ENCODE measurements at regions not wholly inside any gene's neighbourhood (a gene's known extent, or its start where the extent isn't known, plus 50 kb on each side); places are given as distances from the start of the nearest gene placed in this dataset.

- POLR2A ChIA-PET = no interaction called here
- H3K9me3 ChIP-seq (ENCODE audit: control extremely low read depth in 1 of 3, control insufficient read depth in 2 of 3, insufficient read depth in 1 of 3, low read length in 2 of 3) = no peaks in the 10 kb centered on the region
- H3K27me3 Mint-ChIP-seq = no peaks in the 10 kb centered on the region
- 88% methylated on average over 1 of the region's 1 CpG for WGBS (ENCODE audit: insufficient coverage)
- no peak overlapping the region for H3K9ac ChIP-seq (ENCODE audit: low read length)
- ATAC-seq (ENCODE audit: low read depth) (no peak), DNase-seq (no peak)
- no peak overlapping the region for H3K4me2 ChIP-seq (replicated peaks; ENCODE audit: low read depth, low read length, poor library complexity, severe bottlenecking)
- intact Hi-C loops (cut with micrococcal nuclease) = no loop called here
- CTCF ChIA-PET = no interaction called here
- H2AFZ ChIP-seq (ENCODE audit: insufficient read depth, low read depth, low read length, poor library complexity, severe bottlenecking) = no peak overlapping the region
- no peaks in the 10 kb centered on the region for H4K20me1 ChIP-seq (ENCODE audit: control insufficient read depth, insufficient read depth, low read length, poor library complexity, severe bottlenecking)
- H3K27me3 ChIP-seq (replicated peaks in 1 of 4; ENCODE audit: control extremely low read depth in 1 of 4, control insufficient read depth in 3 of 4, insufficient read depth in 4 of 4, low read length in 3 of 4) = no peaks in the 10 kb centered on the region
- no peak for TF ChIP-seq EZH2 (IDR thresholded peaks at IDR 0.05; ENCODE audit: borderline replicate concordance, insufficient read depth, low read depth, low read length, poor library complexity, severe bottlenecking)
- no peak for TF ChIP-seq CTCF (IDR thresholded peaks at IDR 0.05)
- no peak overlapping the region for H3K27ac ChIP-seq (ENCODE audit: low read length in 2 of 2)
- no peak overlapping the region for H3K4me3 ChIP-seq (ENCODE audit: control extremely low read depth in 1 of 5, extremely low read depth in 1 of 5, insufficient read depth in 1 of 5, low read depth in 2 of 5, low read length in 4 of 5)
- H3K27ac Mint-ChIP-seq = no peak overlapping the region
- H3K36me3 ChIP-seq (replicated peaks in 1 of 2; ENCODE audit: control extremely low read depth in 1 of 2, control insufficient read depth in 1 of 2, extremely low read depth in 1 of 2, insufficient read depth in 2 of 2, low read length in 1 of 2) = no peaks in the 10 kb centered on the region
- no peaks in the 10 kb centered on the region for H3K4me1 ChIP-seq (ENCODE audit: control insufficient read depth in 2 of 2, insufficient read depth in 2 of 2, low read length in 2 of 2)
- H3K4me3 Mint-ChIP-seq = no peak overlapping the region
- H3K9me3 Mint-ChIP-seq (ENCODE audit: insufficient read depth) = no peaks in the 10 kb centered on the region
- no peaks in the 10 kb centered on the region for H3K79me2 ChIP-seq (ENCODE audit: control insufficient read depth, insufficient read depth, low read length)
- no peaks in the 10 kb centered on the region for H3K4me1 Mint-ChIP-seq
Observed at GRCh38 chr6:97656236-97656635, 373.2 kb upstream of the MMS22L start.

- Histone ChIP-seq H3K27me3 (replicated peaks in 1 of 4; ENCODE audit: control extremely low read depth in 1 of 4, control insufficient read depth in 3 of 4, insufficient read depth in 4 of 4, low read length in 3 of 4) (no peaks in the 10 kb centered on the region), H3K4me2 (replicated peaks; ENCODE audit: low read depth, low read length, poor library complexity, severe bottlenecking) (no peak overlapping the region), H3K79me2 (ENCODE audit: control insufficient read depth, insufficient read depth, low read length) (no peaks in the 10 kb centered on the region), H3K9me3 (ENCODE audit: control extremely low read depth in 1 of 3, control insufficient read depth in 2 of 3, insufficient read depth in 1 of 3, low read length in 2 of 3) (no peaks in the 10 kb centered on the region), H3K4me1 (ENCODE audit: control insufficient read depth in 2 of 2, insufficient read depth in 2 of 2, low read length in 2 of 2) (no peaks in the 10 kb centered on the region), H3K9ac (ENCODE audit: low read length) (no peak overlapping the region), H3K4me3 (ENCODE audit: control extremely low read depth in 1 of 5, extremely low read depth in 1 of 5, insufficient read depth in 1 of 5, low read depth in 2 of 5, low read length in 4 of 5) (no peak overlapping the region), H2AFZ (ENCODE audit: insufficient read depth, low read depth, low read length, poor library complexity, severe bottlenecking) (no peak overlapping the region), H4K20me1 (ENCODE audit: control insufficient read depth, insufficient read depth, low read length, poor library complexity, severe bottlenecking) (no peaks in the 10 kb centered on the region), H3K36me3 (replicated peaks in 1 of 2; ENCODE audit: control extremely low read depth in 1 of 2, control insufficient read depth in 1 of 2, extremely low read depth in 1 of 2, insufficient read depth in 2 of 2, low read length in 1 of 2) (no peaks in the 10 kb centered on the region), H3K27ac (ENCODE audit: low read length in 2 of 2) (no peak overlapping the region)
- H3K27me3 Mint-ChIP-seq = no peaks in the 10 kb centered on the region
- intact Hi-C loops (cut with micrococcal nuclease) = no loop called here
- H3K27ac Mint-ChIP-seq = no peak overlapping the region
- POLR2A ChIA-PET = no interaction called here
- no peak overlapping the region for H3K4me3 Mint-ChIP-seq
- H3K9me3 Mint-ChIP-seq (ENCODE audit: insufficient read depth) = no peaks in the 10 kb centered on the region
- DNase-seq (no peak), ATAC-seq (ENCODE audit: low read depth) (no peak)
- H3K4me1 Mint-ChIP-seq = no peaks in the 10 kb centered on the region
- WGBS (ENCODE audit: insufficient coverage) = 40% methylated on average over 1 of the region's 8 CpGs
- TF ChIP-seq EZH2 (IDR thresholded peaks at IDR 0.05; ENCODE audit: borderline replicate concordance, insufficient read depth, low read depth, low read length, poor library complexity, severe bottlenecking) = no peak
- no peak for TF ChIP-seq CTCF (IDR thresholded peaks at IDR 0.05)
- CTCF ChIA-PET = no interaction called here
Observed at GRCh38 chr6:97656706-97657350, 373.8 kb upstream of the MMS22L start.

Data from B cell (primary cell).